HepG2 (cell line): ENCODE measurements at regions not wholly inside any gene's neighbourhood (a gene's known extent, or its start where the extent isn't known, plus 50 kb on each side); places are given as distances from the start of the nearest gene placed in this dataset.

ENCODE experiments used
- ATAC-seq: fragments of 200-7000 bp; cut with Tn5 transposase; 3 replicates; pipeline ENCODE4 v1.9.1; 2020; ENCODE audit warnings: mild to moderate bottlenecking, moderate library complexity
- BruUV-seq: library from RNA; stranded (reverse); fragments of 400-500 nt; replicated peaks from 2 replicates; lab custom pipeline; 2021; lab: Mats Ljungman, UMichigan
- CTCF ChIA-PET: fragments of 300-600 bp; formaldehyde crosslinking; extraction: SDS; loops from one replicate; lab custom pipeline; 2021; ENCODE audit warnings: low total read pairs, inconsistent platforms, low intra/inter-chr PET ratio; lab: Yijun Ruan, JAX
- POLR2A ChIA-PET: fragments of 350-600 bp; sonication (Branson Sonifier 250); formaldehyde crosslinking; loops from one replicate; lab custom pipeline; 2020; ENCODE audit warnings: antibody characterized with exemption, inconsistent platforms; lab: Yijun Ruan, JAX
- DNase-seq: peaks from one replicate; pipeline ENCODE4 v3.0.0-alpha.2; 2015; ENCODE audit warnings: low spot score
- FAIRE-seq: peaks from 3 replicates; lab custom pipeline; 2011; peaks lifted over from hg19 to GRCh38; lab: Jason Lieb, UNC
- H2AFZ ChIP-seq: one replicate; pipeline ENCODE4 v1.6.1; 2011; ENCODE audit warnings: low read length, inconsistent platforms
- H3K27ac ChIP-seq: fragments of 300-600 bp; 3 replicates; pipeline ENCODE4 v1.8.0; 2011; ENCODE audit warnings: mixed run types, mild to moderate bottlenecking, mixed read lengths, low read length, inconsistent platforms; ENCODE audit not compliant: insufficient read depth; ENCODE audit errors: extremely low read length
- H3K27me3 ChIP-seq, 2 experiments: fragments of 200-600 bp in 1 of 2; 2 replicates in 1 of 2; 3 replicates in 1 of 2; pipeline versions ENCODE4 v1.6.0 to v1.8.0; 2011; ENCODE audit warnings: low read length in 2 of 2, mild to moderate bottlenecking in 2 of 2, moderate library complexity in 2 of 2, inconsistent platforms in 1 of 2; ENCODE audit not compliant: insufficient read depth in 2 of 2, control insufficient read depth in 1 of 2
- H3K36me3 ChIP-seq, 2 experiments: fragments of 200-600 bp in 1 of 2; replicated peaks in 1 of 2; 2 replicates in 1 of 2; 3 replicates in 1 of 2; pipeline versions ENCODE4 v1.5.1 to v1.8.0; 2011; ENCODE audit warnings: low read length in 2 of 2, inconsistent platforms in 1 of 2; ENCODE audit not compliant: insufficient read depth in 2 of 2, control insufficient read depth in 1 of 2
- H3K4me1 ChIP-seq: 2 replicates; pipeline ENCODE4 v1.5.1; 2012; ENCODE audit warnings: low read length, inconsistent platforms; ENCODE audit not compliant: insufficient read depth
- H3K4me2 ChIP-seq: 2 replicates; pipeline ENCODE4 v1.6.0; 2011; ENCODE audit warnings: low read depth, low read length, inconsistent platforms
- H3K4me3 ChIP-seq, 3 experiments: fragments of 200-600 bp in 1 of 3; sonication (generic), shearing (Covaris generic) in 1 of 3; replicated peaks in 1 of 3; 2 replicates each; pipeline ENCODE4 v1.5.1; 2011 to 2016; ENCODE audit warnings: low read length in 3 of 3, inconsistent platforms in 2 of 3, low read depth in 2 of 3, mild to moderate bottlenecking in 2 of 3, control low read depth in 1 of 3, mixed read lengths in 1 of 3; ENCODE audit not compliant: insufficient read depth in 1 of 3
- H3K79me2 ChIP-seq: one replicate; pipeline ENCODE4 v1.6.1; 2011; ENCODE audit warnings: low read length, inconsistent platforms; ENCODE audit not compliant: insufficient read depth
- H3K9ac ChIP-seq: 2 replicates; pipeline ENCODE4 v1.6.0; 2011; ENCODE audit warnings: mild to moderate bottlenecking, low read depth, low read length, inconsistent platforms; ENCODE audit not compliant: insufficient read depth
- H3K9me3 ChIP-seq: 2 replicates; pipeline ENCODE4 v1.5.1; 2012; ENCODE audit warnings: mild to moderate bottlenecking, low read length
- H4K20me1 ChIP-seq: 2 replicates; pipeline ENCODE4 v1.6.0; 2011; ENCODE audit warnings: inconsistent platforms, mild to moderate bottlenecking, low read length, moderate library complexity; ENCODE audit not compliant: insufficient read depth
- BCL6 ChIP-seq: IDR thresholded peaks from 2 replicates; pipeline ENCODE4 v1.6.1; 2016; ENCODE audit warnings: missing genetic modification reagents, missing compliant biosample characterization
- CBFB ChIP-seq: sonication (generic); formaldehyde crosslinking; IDR thresholded peaks from 2 replicates; pipeline ENCODE4 v1.4.0; 2020; ENCODE audit warnings: missing genetic modification reagents
- DNMT3B ChIP-seq: conservative IDR thresholded peaks from 2 replicates; pipeline ENCODE4 v1.6.1; 2016; ENCODE audit warnings: missing biosample characterization, control low read depth
- FOXP1 ChIP-seq, 2 experiments: fragments of 450-650 bp in 1 of 2; IDR thresholded peaks; 2 replicates each; pipeline ENCODE4 v1.6.1; 2017 to 2018; ENCODE audit warnings: antibody characterized with exemption in 1 of 2
- HNRNPLL ChIP-seq: fragments of 200-400 bp; formaldehyde crosslinking; IDR thresholded peaks from 2 replicates; pipeline ENCODE4 v1.6.1; 2017; ENCODE audit warnings: mild to moderate bottlenecking, low read depth, low read length; ENCODE audit not compliant: poor library complexity, severe bottlenecking
- JUNB ChIP-seq: sonication (generic); formaldehyde crosslinking; IDR thresholded peaks from 2 replicates; pipeline ENCODE4 v1.8.0; 2022; ENCODE audit warnings: missing genetic modification reagents, mild to moderate bottlenecking, borderline replicate concordance
- MTF2 ChIP-seq: sonication (generic); formaldehyde crosslinking; IDR thresholded peaks from 2 replicates; pipeline ENCODE4 v1.5.0; 2020; ENCODE audit warnings: missing genetic modification reagents, borderline replicate concordance
- NPAS2 ChIP-seq: sonication (generic); formaldehyde crosslinking; IDR thresholded peaks from 2 replicates; pipeline ENCODE4 v1.8.0; 2022; ENCODE audit warnings: mild to moderate bottlenecking, missing genetic modification reagents, borderline replicate concordance
- NR2C2 ChIP-seq: sonication (generic); formaldehyde crosslinking; IDR thresholded peaks from 2 replicates; pipeline ENCODE4 v1.4.0; 2020; ENCODE audit warnings: missing genetic modification reagents, mild to moderate bottlenecking, moderate library complexity, borderline replicate concordance
- PAWR ChIP-seq: sonication (generic); formaldehyde crosslinking; IDR thresholded peaks from 2 replicates; pipeline ENCODE4 v1.4.0; 2020; ENCODE audit warnings: missing genetic modification reagents, mild to moderate bottlenecking, borderline replicate concordance
- PHF5A ChIP-seq: IDR thresholded peaks from one replicate; pipeline ENCODE4 v1.6.1; 2018; ENCODE audit warnings: low read depth, missing genetic modification reagents; ENCODE audit not compliant: unreplicated experiment
- ZNF562 ChIP-seq: sonication (generic); formaldehyde crosslinking; IDR thresholded peaks from 2 replicates; pipeline ENCODE4 v1.8.0; 2022; ENCODE audit warnings: missing genetic modification reagents, borderline replicate concordance
- ZNF572 ChIP-seq: sonication (generic); formaldehyde crosslinking; IDR thresholded peaks from 2 replicates; pipeline ENCODE4 v1.5.1; 2020; ENCODE audit warnings: mild to moderate bottlenecking, missing genetic modification reagents
- WGBS: methylation state at CpG from one replicate; pipeline ENCODE4 v1.1.6; 2017; ENCODE audit warnings: low lambda C conversion rate; 5-methylcytosine and 5-hydroxymethylcytosine counted together
- in situ Hi-C: cut with HindIII; loops from 2 replicates; pipeline ENCODE4 v1.10.0; 2017; ENCODE audit warnings: low pct_unique_long_range_greater_than_20kb; ENCODE audit not compliant: extremely low pct_ligation_motif_present
- intact Hi-C: fragments of 100-400 bp; cut with micrococcal nuclease; formaldehyde crosslinking; loops from one replicate; pipeline ENCODE4 v1.10.0; 2022; ENCODE audit not compliant: unreplicated experiment
- TF ChIP-seq, protein P1 (sequence below): sonication (generic); formaldehyde crosslinking; IDR thresholded peaks from 2 replicates; pipeline ENCODE4 v1.4.0; 2020; ENCODE audit warnings: missing genetic modification reagents
- TF ChIP-seq, protein P2 (sequence below): sonication (generic); formaldehyde crosslinking; IDR thresholded peaks from 2 replicates; pipeline ENCODE4 v1.4.0; 2020; ENCODE audit warnings: missing genetic modification reagents
- TF ChIP-seq, protein P3 (sequence below): sonication (generic); IDR thresholded peaks from 2 replicates; pipeline ENCODE4 v1.6.1; 2016; ENCODE audit warnings: low read depth, borderline replicate concordance
- TF ChIP-seq, protein P4 (sequence below): sonication (generic); formaldehyde crosslinking; IDR thresholded peaks from 2 replicates; pipeline ENCODE4 v1.5.1; 2020; ENCODE audit warnings: missing genetic modification reagents, mild to moderate bottlenecking, borderline replicate concordance
- TF ChIP-seq, protein P5 (sequence below): sonication (generic); formaldehyde crosslinking; IDR thresholded peaks from 2 replicates; pipeline ENCODE4 v1.9.0; 2022; ENCODE audit warnings: low read depth, missing genetic modification reagents

DNA sequence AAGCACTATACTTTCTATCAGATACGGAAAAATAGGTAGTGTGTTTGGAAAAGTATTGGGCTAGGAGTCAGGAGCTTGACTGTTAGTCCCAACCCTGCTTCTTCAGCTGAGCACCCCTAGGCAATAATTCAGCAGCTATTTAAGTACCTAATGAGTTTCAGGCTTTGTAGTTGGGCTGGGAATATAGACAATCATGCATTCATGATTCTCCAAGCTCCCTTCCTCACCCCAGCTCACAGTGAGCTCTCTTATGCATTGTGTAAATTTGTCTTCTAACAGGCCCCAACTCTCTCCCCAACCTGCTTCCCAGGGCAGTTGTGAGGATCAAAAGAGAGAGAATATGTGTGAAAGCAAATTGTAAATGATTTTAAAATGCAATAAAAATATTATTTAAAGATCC, 201.2 kb downstream of the MSX2 start (continued):
- TF ChIP-seq, protein P1, sequence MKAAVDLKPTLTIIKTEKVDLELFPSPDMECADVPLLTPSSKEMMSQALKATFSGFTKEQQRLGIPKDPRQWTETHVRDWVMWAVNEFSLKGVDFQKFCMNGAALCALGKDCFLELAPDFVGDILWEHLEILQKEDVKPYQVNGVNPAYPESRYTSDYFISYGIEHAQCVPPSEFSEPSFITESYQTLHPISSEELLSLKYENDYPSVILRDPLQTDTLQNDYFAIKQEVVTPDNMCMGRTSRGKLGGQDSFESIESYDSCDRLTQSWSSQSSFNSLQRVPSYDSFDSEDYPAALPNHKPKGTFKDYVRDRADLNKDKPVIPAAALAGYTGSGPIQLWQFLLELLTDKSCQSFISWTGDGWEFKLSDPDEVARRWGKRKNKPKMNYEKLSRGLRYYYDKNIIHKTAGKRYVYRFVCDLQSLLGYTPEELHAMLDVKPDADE = no peak
- TF ChIP-seq, protein P2, sequence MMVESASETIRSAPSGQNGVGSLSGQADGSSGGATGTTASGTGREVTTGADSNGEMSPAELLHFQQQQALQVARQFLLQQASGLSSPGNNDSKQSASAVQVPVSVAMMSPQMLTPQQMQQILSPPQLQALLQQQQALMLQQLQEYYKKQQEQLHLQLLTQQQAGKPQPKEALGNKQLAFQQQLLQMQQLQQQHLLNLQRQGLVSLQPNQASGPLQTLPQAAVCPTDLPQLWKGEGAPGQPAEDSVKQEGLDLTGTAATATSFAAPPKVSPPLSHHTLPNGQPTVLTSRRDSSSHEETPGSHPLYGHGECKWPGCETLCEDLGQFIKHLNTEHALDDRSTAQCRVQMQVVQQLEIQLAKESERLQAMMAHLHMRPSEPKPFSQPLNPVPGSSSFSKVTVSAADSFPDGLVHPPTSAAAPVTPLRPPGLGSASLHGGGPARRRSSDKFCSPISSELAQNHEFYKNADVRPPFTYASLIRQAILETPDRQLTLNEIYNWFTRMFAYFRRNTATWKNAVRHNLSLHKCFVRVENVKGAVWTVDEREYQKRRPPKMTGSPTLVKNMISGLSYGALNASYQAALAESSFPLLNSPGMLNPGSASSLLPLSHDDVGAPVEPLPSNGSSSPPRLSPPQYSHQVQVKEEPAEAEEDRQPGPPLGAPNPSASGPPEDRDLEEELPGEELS (CRISPR knock-in tag) = no peak
- TF ChIP-seq BCL6 (CRISPR knock-in tag) (no peak), DNMT3B (CRISPR knock-in tag) (no peak), NPAS2 (CRISPR knock-in tag) (no peak), MTF2 (CRISPR knock-in tag) (no peak), CBFB (CRISPR knock-in tag) (no peak)
- TF ChIP-seq, protein P3, sequence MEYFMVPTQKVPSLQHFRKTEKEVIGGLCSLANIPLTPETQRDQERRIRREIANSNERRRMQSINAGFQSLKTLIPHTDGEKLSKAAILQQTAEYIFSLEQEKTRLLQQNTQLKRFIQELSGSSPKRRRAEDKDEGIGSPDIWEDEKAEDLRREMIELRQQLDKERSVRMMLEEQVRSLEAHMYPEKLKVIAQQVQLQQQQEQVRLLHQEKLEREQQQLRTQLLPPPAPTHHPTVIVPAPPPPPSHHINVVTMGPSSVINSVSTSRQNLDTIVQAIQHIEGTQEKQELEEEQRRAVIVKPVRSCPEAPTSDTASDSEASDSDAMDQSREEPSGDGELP = no peak

DNA sequence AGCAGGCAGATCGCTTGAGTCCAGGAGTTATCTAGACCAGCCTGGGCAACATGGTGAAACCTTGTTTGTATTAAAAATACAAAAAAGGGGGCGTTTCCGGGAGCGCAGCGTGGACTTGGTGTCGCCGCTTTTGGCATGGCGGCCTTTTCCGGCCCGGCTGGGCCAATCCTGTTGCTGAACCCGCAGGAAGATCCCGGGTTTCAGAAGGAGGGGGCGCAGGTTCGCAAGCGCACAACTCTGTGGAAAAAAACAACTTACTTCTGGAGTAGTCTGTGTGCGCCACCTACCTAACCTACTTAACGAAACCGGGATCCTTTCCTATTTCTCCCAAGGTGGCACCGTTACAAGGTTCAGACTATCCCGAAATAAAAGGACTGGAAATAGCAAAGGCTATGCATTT, 198.6 kb downstream of the MSX2 start:
- Histone ChIP-seq H3K4me2 (no peak overlapping the region), H3K36me3 (no peaks in the 10 kb centered on the region), H3K27me3 (no peaks in the 10 kb centered on the region; a peak in 1 of 5 replicates), H3K9ac (no peak overlapping the region), H3K4me3 (no peak overlapping the region), H4K20me1 (no peaks in the 10 kb centered on the region), H3K79me2 (no peaks in the 10 kb centered on the region), H2AFZ (no peak overlapping the region), H3K9me3 (no peaks in the 10 kb centered on the region), H3K27ac (no peak overlapping the region), H3K4me1 (no peaks in the 10 kb centered on the region)
- DNase-seq = no peak
- in situ Hi-C loops = no loop called here
- FAIRE-seq = no peak
- ChIA-PET CTCF (no interaction called here), POLR2A (no interaction called here)
- no peak for ATAC-seq
- 68% methylated on average over 19 of the region's 20 CpGs for WGBS
- no TSS peak for BruUV-seq
- intact Hi-C loops = no loop called here
- TF ChIP-seq FOXP1 (IDR thresholded peaks at IDR 0.05) (no peak), FOXP1 (CRISPR knock-in tag; IDR thresholded peaks at IDR 0.05) (no peak), ZNF562 (no peak), NR2C2 (CRISPR knock-in tag) (no peak), JUNB (CRISPR knock-in tag) (no peak), PAWR (no peak), ZNF572 (CRISPR knock-in tag) (no peak), PHF5A (no peak), HNRNPLL (no peak)
- TF ChIP-seq, protein P4, sequence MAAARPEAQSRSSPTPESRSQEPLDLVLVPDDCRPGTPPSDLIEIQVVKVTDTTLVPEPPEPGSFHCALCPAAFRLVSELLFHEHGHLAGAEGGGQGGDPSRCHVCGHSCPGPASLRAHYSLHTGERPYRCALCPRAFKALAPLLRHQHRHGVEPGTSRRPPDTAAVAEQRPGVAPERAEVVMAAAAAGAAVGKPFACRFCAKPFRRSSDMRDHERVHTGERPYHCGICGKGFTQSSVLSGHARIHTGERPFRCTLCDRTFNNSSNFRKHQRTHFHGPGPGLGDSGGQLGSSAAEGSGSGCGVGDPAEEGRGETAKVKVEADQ = no peak
- TF ChIP-seq, protein P5, sequence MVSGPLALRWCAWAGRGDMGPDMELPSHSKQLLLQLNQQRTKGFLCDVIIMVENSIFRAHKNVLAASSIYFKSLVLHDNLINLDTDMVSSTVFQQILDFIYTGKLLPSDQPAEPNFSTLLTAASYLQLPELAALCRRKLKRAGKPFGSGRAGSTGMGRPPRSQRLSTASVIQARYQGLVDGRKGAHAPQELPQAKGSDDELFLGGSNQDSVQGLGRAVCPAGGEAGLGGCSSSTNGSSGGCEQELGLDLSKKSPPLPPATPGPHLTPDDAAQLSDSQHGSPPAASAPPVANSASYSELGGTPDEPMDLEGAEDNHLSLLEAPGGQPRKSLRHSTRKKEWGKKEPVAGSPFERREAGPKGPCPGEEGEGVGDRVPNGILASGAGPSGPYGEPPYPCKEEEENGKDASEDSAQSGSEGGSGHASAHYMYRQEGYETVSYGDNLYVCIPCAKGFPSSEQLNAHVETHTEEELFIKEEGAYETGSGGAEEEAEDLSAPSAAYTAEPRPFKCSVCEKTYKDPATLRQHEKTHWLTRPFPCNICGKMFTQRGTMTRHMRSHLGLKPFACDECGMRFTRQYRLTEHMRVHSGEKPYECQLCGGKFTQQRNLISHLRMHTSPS (CRISPR knock-in tag) = no peak
